ENCODE measurements at regions not wholly inside any gene's neighbourhood (a gene's known extent, or its start where the extent isn't known, plus 50 kb on each side); places are given as distances from the start of the nearest gene placed in this dataset.

- intact Hi-C loops (cut with micrococcal nuclease; ENCODE audit: unreplicated experiment): no loop called here
- Histone ChIP-seq H3K27ac (no peak overlapping the region), H3F3A (ENCODE audit: insufficient read depth, low read depth) (no peaks in the 10 kb centered on the region), H3K36me3 (ENCODE audit: low read depth) (no peaks in the 10 kb centered on the region), H3K4me1 (replicated peaks; ENCODE audit: insufficient read depth) (no peaks in the 10 kb centered on the region), H4K20me1 (ENCODE audit: insufficient read depth) (no peaks in the 10 kb centered on the region), H3K4me2 (no peak overlapping the region), H3K27me3 (ENCODE audit: insufficient read depth, low read depth) (no peaks in the 10 kb centered on the region), H2AFZ (no peak overlapping the region), H3K4me3 (no peak overlapping the region), H3K9me3 (ENCODE audit: insufficient read depth, low read depth) (0 out of 2 replicates have a peak, but pooled peaks cover 4% of the 10 kb centered on the region), H3K79me2 (ENCODE audit: low read depth) (no peaks in the 10 kb centered on the region), H3K9me2 (ENCODE audit: insufficient read depth) (no peaks in the 10 kb centered on the region)
- POLR2A ChIA-PET (ENCODE audit: unreplicated experiment): interaction anchor here (0.6 kb wide), 1 partner anchor 37 kb away, joined by 3 read pairs; no protein-coding TSS in a partner anchor
- DNase-seq: no peak
- no TSS peak for BruUV-seq (replicated peaks)
- TF ChIP-seq, protein P1, sequence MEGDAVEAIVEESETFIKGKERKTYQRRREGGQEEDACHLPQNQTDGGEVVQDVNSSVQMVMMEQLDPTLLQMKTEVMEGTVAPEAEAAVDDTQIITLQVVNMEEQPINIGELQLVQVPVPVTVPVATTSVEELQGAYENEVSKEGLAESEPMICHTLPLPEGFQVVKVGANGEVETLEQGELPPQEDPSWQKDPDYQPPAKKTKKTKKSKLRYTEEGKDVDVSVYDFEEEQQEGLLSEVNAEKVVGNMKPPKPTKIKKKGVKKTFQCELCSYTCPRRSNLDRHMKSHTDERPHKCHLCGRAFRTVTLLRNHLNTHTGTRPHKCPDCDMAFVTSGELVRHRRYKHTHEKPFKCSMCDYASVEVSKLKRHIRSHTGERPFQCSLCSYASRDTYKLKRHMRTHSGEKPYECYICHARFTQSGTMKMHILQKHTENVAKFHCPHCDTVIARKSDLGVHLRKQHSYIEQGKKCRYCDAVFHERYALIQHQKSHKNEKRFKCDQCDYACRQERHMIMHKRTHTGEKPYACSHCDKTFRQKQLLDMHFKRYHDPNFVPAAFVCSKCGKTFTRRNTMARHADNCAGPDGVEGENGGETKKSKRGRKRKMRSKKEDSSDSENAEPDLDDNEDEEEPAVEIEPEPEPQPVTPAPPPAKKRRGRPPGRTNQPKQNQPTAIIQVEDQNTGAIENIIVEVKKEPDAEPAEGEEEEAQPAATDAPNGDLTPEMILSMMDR (conservative IDR thresholded peaks at IDR 0.05): no peak
- no peak for TF ChIP-seq EZH2 (IDR thresholded peaks at IDR 0.05; ENCODE audit: low read depth)
- CTCF ChIA-PET: no interaction called here
Observed at GRCh38 chr2:52365946-52366345, 1334.0 kb upstream of the NRXN1 start.

- H3K9me2 ChIP-seq (ENCODE audit: insufficient read depth): peaks cover 4% of the 10 kb centered on the region; the same call in 1 of the 2 replicates
- H3K4me1 ChIP-seq (replicated peaks; ENCODE audit: insufficient read depth): no peaks in the 10 kb centered on the region
- H3K4me3 ChIP-seq: no peak overlapping the region
- no peak overlapping the region for H3K4me2 ChIP-seq
- ChIA-PET CTCF (no interaction called here), POLR2A (ENCODE audit: unreplicated experiment) (no interaction called here)
- no peaks in the 10 kb centered on the region for H3K27me3 ChIP-seq (ENCODE audit: insufficient read depth, low read depth)
- H3F3A ChIP-seq (ENCODE audit: insufficient read depth, low read depth): no peaks in the 10 kb centered on the region
- no peaks in the 10 kb centered on the region for H3K79me2 ChIP-seq (ENCODE audit: low read depth)
- H4K20me1 ChIP-seq (ENCODE audit: insufficient read depth): no peaks in the 10 kb centered on the region
- H3K36me3 ChIP-seq (ENCODE audit: low read depth): no peaks in the 10 kb centered on the region
- TF ChIP-seq, protein P1 (conservative IDR thresholded peaks at IDR 0.05): no peak
- no peak for TF ChIP-seq EZH2 (IDR thresholded peaks at IDR 0.05; ENCODE audit: low read depth)
- DNase-seq: no peak
- H2AFZ ChIP-seq: no peak overlapping the region
- BruUV-seq (replicated peaks): no TSS peak
- no peaks in the 10 kb centered on the region for H3K9me3 ChIP-seq (ENCODE audit: insufficient read depth, low read depth)
- intact Hi-C loops (cut with micrococcal nuclease; ENCODE audit: unreplicated experiment): no loop called here
- no peak overlapping the region for H3K27ac ChIP-seq
Observed at GRCh38 chr2:52356556-52356955, 1324.6 kb upstream of the NRXN1 start.

GRCh38 chr2:52347292-52347691 is 1315.4 kb upstream of the NRXN1 start:
- Histone ChIP-seq H3K4me3 (no peak overlapping the region), H3K27ac (no peak overlapping the region), H3K4me1 (replicated peaks; ENCODE audit: insufficient read depth) (no peaks in the 10 kb centered on the region), H4K20me1 (ENCODE audit: insufficient read depth) (no peaks in the 10 kb centered on the region), H3K4me2 (no peak overlapping the region), H2AFZ (no peak overlapping the region), H3F3A (ENCODE audit: insufficient read depth, low read depth) (no peaks in the 10 kb centered on the region), H3K36me3 (ENCODE audit: low read depth) (no peaks in the 10 kb centered on the region), H3K79me2 (ENCODE audit: low read depth) (no peaks in the 10 kb centered on the region), H3K9me3 (ENCODE audit: insufficient read depth, low read depth) (no peaks in the 10 kb centered on the region), H3K27me3 (ENCODE audit: insufficient read depth, low read depth) (no peaks in the 10 kb centered on the region), H3K9me2 (ENCODE audit: insufficient read depth) (no peaks in the 10 kb centered on the region)
- BruUV-seq (replicated peaks): no TSS peak
- TF ChIP-seq, protein P1 (conservative IDR thresholded peaks at IDR 0.05): no peak
- TF ChIP-seq EZH2 (IDR thresholded peaks at IDR 0.05; ENCODE audit: low read depth): no peak
- ChIA-PET POLR2A (ENCODE audit: unreplicated experiment) (no interaction called here), CTCF (no interaction called here)
- DNase-seq: no peak
- intact Hi-C loops (cut with micrococcal nuclease; ENCODE audit: unreplicated experiment): no loop called here

Data from PC-9 (cell line).